GM12892 (cell line): ENCODE measurements at regions not wholly inside any gene's neighbourhood (a gene's known extent, or its start where the extent isn't known, plus 50 kb on each side); places are given as distances from the start of the nearest gene placed in this dataset.

Experiments used
- DNase-seq: peaks from one replicate; pipeline ENCODE4 v3.0.0; 2011; ENCODE audit not compliant: insufficient read length
- FAIRE-seq: peaks from 2 replicates; lab custom pipeline; 2011; peaks lifted over from hg19 to GRCh38; lab: Jason Lieb, UNC
- POLR2A ChIP-seq: IDR thresholded peaks from 2 replicates; pipeline ENCODE4 v1.6.1; 2011; ENCODE audit warnings: low read depth, low read length, control low read depth
- POLR2AphosphoS5 ChIP-seq: IDR thresholded peaks from 2 replicates; pipeline ENCODE4 v1.6.1; 2011; ENCODE audit warnings: low read depth, low read length, control low read depth
- TAF1 ChIP-seq: IDR thresholded peaks from 2 replicates; pipeline ENCODE4 v1.6.1; 2011; ENCODE audit warnings: low read depth, mild to moderate bottlenecking, control low read depth, low read length, borderline replicate concordance

DNA sequence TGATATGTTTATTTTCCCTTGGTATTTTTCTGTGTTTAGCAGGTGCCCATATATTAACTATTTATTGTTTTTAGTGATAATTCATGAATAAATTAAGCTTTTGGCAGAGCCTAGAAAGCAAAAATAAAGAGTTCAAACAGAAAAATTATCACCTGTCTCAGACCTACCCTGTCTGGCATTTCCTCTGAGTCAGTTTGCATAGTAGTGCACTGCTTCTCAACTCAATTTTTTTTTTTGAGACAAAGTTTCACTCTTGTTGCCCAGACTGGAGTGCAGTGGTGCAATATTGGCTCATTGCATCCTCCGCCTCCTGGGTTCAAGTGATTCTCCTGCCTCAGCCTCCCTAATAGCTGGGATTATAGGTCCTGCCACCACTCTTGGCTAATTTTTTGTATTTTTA, 793.9 kb downstream of the SUCLG1 start:
- FAIRE-seq: no peak
- no peak for DNase-seq

DNA sequence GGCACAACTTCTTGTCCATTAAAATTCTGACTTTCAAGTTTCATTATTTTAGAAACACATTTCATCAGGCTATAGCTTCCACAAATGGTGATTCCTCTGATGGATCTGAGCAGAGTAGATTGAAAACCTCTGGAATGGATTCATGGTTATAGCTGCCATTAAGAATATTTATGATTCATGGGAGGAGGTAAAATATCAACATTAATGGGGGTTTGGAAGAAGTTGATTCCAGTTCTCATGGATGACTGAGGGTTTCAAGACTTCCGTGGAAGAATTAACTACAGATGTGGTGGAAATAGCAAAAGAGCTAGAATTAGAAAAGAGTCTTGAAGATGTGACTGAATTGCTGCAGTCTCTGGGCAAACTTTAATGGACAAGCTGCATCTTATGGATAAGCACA, 797.4 kb downstream of the SUCLG1 start:
- no peak for TF ChIP-seq TAF1
- no peak for TF ChIP-seq POLR2AphosphoS5
- TF ChIP-seq POLR2A: no peak
- DNase-seq (no peak), FAIRE-seq (no peak)

More for the DNA sequence above, 793.9 kb downstream of the SUCLG1 start:
- TF ChIP-seq POLR2AphosphoS5 (no peak), POLR2A (no peak), TAF1 (no peak)

DNA sequence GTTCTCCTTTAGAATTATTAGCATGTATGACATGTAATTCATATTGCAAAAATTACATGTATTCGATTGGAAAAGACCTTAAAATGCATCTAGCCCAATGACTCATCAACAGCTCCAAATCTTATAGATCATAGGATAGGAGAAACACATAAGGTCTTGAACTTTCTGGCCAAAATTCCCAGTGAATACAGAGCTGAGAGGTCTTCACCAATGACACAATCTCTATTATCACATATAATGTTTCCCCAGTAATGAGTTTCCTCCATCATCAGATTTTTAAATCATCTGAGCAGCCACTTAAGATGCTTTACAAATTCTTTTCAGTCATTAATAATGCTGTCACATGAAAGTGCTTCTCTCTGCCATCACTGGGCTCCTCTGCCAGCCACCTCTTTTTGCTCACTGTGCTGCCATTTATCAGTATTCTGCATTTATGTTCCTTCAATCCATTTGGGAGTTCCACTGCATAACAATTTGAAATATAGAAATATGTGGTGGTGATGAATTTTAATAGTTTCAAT, 804.9 kb downstream of the SUCLG1 start:
- no peak for DNase-seq
- no peak for FAIRE-seq
- no peak for TF ChIP-seq POLR2AphosphoS5
- no peak for TF ChIP-seq POLR2A
- no peak for TF ChIP-seq TAF1

DNA sequence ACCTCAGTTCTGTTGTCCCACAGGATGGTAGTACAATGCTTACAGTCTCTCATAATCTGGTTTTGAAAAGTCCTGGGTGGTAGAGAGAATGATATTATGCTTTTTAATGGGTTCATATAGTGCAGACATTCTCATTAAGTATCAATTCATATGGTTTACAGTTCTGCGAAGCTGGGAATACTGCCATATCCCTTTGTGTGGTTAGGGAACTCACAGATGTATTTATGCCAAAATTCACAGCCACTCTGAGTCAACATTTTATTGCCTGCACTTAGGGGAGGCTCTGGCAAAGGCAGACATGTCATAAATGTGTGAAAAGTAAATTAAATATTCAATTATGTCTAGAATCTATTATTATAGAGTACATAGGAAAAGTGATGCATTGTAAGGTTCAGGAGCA, 808.2 kb downstream of the SUCLG1 start:
- no peak for TF ChIP-seq TAF1
- no peak for TF ChIP-seq POLR2AphosphoS5
- no peak for TF ChIP-seq POLR2A
- DNase-seq: no peak
- no peak for FAIRE-seq

DNA sequence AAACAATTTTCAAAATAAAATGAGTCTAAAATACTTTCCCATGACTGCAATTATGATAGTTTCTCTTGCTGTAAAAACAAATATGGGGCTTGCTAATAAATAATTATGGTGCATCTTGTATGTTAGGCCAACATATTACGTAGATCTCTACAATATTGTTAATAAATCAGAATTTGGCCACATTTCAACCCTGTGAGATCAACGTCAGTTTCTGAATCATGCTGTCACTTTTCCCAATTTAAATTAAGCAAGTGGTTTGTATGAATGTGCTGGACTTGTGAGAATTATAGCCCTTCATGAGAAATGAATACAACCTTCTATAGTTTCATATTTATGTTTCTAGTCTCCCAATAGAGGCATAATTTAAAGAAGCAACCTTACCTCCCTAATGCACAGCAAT, 808.9 kb downstream of the SUCLG1 start:
- FAIRE-seq (no peak), DNase-seq (no peak)
- TF ChIP-seq POLR2A (no peak), POLR2AphosphoS5 (no peak), TAF1 (no peak)

DNA sequence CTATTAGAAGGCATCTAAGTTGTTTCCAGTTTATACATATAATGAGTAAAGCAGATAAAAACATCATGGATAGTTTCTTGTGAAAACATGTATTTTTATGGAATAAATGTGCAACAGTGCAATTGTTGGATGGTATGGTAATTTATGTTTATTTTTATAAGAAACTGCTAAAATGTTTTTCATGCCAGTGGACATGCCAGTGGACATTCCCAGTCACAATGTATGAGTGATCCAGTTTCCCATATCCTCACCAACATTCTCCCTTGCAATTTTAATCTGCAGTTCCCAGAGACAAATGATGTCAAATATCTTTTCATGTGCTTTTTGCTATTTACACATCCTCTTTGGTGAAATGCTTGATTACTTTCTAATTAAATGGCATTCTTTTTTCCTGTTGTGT, 818.6 kb downstream of the SUCLG1 start:
- FAIRE-seq: no peak
- no peak for TF ChIP-seq POLR2AphosphoS5
- no peak for TF ChIP-seq POLR2A
- no peak for TF ChIP-seq TAF1
- no peak for DNase-seq

DNA sequence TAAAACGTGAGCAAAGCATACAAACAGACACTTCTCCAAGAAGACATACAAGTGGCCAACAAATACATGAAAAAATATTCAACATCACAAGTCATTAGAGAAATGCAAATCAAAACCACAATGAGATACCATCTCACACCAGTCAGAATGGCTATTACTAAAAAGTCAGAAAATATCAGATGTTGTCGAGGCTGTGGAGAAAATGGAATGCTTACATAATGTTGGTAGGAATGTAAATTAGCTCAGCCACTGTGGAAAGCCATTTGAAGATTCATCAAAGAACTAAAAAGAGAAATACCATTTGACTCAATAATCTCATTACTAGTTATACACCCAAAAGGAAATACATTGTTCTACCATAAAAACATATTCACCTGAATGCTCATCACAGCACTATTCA, 825.7 kb downstream of the SUCLG1 start:
- FAIRE-seq (no peak), DNase-seq (no peak)
- TF ChIP-seq POLR2AphosphoS5 (no peak), POLR2A (no peak), TAF1 (no peak)

DNA sequence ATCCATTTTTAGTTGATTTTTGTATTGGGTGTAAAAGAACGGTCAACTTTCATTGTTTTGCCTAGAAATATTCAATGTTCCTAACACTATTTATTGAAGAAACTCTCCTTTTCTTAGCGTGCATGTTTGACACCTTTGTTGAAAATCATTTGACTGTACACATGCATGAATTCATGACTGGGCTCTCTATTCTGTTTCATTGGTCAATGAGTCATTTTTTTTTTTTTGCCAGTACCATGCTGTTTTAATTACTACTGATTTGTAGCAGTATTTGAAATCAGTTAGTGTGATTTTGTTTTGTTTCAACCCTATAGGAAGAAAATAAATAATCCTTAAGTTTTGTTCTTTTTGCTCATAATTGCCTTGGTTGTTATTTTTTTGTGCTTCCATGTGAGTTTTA, 828.7 kb downstream of the SUCLG1 start:
- no peak for FAIRE-seq
- DNase-seq: no peak
- TF ChIP-seq POLR2A (no peak), TAF1 (no peak), POLR2AphosphoS5 (no peak)

DNA sequence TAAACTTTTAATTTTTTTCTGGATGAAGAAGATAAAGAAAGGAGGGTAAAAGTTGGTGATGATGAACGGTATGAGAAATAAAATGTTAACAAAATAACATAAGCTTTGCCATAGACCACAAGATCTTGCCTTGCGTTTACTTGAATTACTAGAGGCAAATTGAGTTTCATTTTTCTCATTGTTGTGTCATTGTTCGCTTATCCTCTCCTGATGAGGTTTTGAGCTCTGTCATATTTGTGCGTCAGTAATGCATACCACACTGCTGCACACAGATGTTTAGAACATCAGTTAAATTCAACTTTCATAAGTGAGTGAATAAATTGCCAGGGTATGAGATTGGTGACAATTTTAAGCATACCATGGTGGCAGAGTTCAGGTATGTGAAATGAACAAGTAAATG, 843.6 kb downstream of the SUCLG1 start:
- TF ChIP-seq POLR2A (no peak), POLR2AphosphoS5 (no peak), TAF1 (no peak)
- FAIRE-seq (no peak), DNase-seq (no peak)

DNA sequence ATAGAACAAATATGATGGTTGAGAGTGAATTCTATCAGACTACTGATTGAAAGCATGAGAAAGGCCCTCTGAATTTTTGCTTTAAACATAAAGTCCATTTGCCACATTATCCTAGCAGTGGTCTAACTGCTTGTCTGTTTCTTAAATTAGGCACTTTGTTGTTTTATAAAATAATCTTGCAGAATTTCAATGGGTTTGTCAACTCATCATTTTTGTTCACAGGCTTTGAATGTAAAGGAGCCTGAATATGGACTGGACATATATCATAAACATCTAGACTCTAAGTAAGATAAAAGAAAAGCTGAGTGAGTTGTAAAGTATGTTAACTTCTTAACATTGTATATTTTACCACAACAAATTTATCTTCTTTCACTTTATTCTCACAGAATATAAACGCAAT, 845.9 kb downstream of the SUCLG1 start:
- TF ChIP-seq POLR2AphosphoS5: no peak
- no peak for TF ChIP-seq POLR2A
- TF ChIP-seq TAF1: no peak
- DNase-seq: no peak
- FAIRE-seq: no peak

DNA sequence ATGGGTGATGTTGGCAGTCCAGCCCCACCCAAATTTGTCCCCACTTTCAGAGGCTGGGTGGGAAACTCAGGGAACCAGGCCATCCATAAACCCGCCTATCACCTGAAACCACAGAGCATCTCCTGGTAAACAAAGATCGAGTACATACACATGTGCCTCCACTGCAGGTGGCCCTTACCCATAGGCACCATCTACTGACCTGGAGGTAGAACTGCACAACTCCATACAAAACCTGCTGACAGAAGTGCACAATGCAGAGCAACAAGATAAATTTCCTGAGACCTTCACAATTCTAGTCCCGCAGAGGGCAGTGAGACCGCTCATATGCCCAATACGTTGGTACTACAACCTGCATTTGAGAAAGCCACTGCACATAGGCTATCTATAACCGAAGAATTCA, 856.3 kb downstream of the SUCLG1 start:
- DNase-seq (no peak), FAIRE-seq (no peak)
- TF ChIP-seq TAF1: no peak
- no peak for TF ChIP-seq POLR2AphosphoS5

DNA sequence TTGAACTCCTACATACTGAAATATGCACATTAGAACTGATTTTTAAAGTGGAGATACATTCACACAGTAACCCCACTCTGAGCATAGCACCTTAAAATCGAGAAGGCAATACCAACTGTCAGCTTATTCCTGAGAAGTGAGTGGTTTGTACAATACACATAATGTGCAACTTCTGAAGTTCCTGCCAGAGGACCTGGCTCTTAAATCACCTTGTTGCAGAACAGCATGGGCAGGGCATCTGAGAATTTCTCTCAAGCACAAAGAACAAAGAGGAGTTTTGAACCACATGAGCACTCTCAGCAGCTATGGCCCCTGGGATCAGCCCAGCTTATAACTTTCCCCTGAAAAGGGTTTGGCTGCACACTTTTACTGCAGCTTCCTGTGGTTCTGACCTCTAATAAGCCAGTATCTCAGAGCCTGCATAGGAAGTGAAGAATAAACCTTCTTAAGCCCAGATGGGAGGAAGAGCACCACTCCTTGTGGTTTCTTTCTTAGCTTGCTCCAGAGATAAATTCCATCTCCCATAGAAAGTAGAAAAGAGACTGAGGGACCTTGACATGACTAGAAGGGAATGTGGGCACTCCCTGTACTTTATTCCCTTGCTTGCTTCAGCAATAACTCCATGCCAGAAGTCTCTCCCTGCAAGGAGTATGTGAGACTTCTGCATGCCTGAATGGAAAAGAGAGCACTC, 862.3 kb downstream of the SUCLG1 start:
- FAIRE-seq (no peak), DNase-seq (no peak)
- TF ChIP-seq TAF1: no peak
- no peak for TF ChIP-seq POLR2AphosphoS5
- TF ChIP-seq POLR2A: no peak
